Mesothelial cell of epicardium (in vitro differentiated cells): ENCODE measurements at regions not wholly inside any gene's neighbourhood (a gene's known extent, or its start where the extent isn't known, plus 50 kb on each side); places are given as distances from the start of the nearest gene placed in this dataset.

Experiments
- DNase-seq, 2 experiments: peaks; one replicate each; pipeline ENCODE4 v3.0.0; 2021; ENCODE audit warnings: low spot score in 2 of 2; ENCODE audit not compliant: unreplicated experiment in 2 of 2
- H3K27ac Mint-ChIP-seq: 2 replicates; pipeline ENCODE4 v1.8.0; 2021; ENCODE audit warnings: mixed read lengths
- H3K27me3 Mint-ChIP-seq: 2 replicates; pipeline ENCODE4 v1.8.0; 2021; ENCODE audit warnings: low read depth, mixed read lengths
- H3K36me3 Mint-ChIP-seq: 2 replicates; pipeline ENCODE4 v1.8.0; 2021; ENCODE audit warnings: mixed read lengths
- H3K4me1 Mint-ChIP-seq: 2 replicates; pipeline ENCODE4 v1.8.0; 2021; ENCODE audit warnings: mixed read lengths
- H3K4me3 Mint-ChIP-seq: 2 replicates; pipeline ENCODE4 v1.8.0; 2021; ENCODE audit warnings: mild to moderate bottlenecking, moderate library complexity, mixed read lengths
- H3K9me3 Mint-ChIP-seq: 2 replicates; pipeline ENCODE4 v1.8.0; 2021; ENCODE audit warnings: mixed read lengths
- CTCF ChIP-seq: fragments of 200-600 bp; sonication (generic); IDR thresholded peaks from one replicate; pipeline ENCODE4 v1.5.0; 2021; ENCODE audit warnings: antibody characterized with exemption; ENCODE audit not compliant: unreplicated experiment

- Mint-ChIP-seq H3K9me3 (peaks cover 29% of the 10 kb centered on the region), H3K4me1 (no peaks in the 10 kb centered on the region)
These were observed 178.9 kb upstream of the TUSC1 start for GRCh38 chr9:25857147-25857546.

GRCh38 chr9:25850803-25851202, 172.6 kb upstream of the TUSC1 start:
- no peak for DNase-seq
- no peak overlapping the region for H3K27ac Mint-ChIP-seq
- H3K9me3 Mint-ChIP-seq, result peaks cover 46% of the 10 kb centered on the region
- no peaks in the 10 kb centered on the region for H3K27me3 Mint-ChIP-seq
- H3K36me3 Mint-ChIP-seq, result peaks cover 3% of the 10 kb centered on the region
- TF ChIP-seq CTCF, result no peak
- no peak overlapping the region for H3K4me3 Mint-ChIP-seq
- no peaks in the 10 kb centered on the region for H3K4me1 Mint-ChIP-seq

More at GRCh38 chr9:25857147-25857546, 178.9 kb upstream of the TUSC1 start:
- no peak for DNase-seq
- H3K27me3 Mint-ChIP-seq, result no peaks in the 10 kb centered on the region
- no peak overlapping the region for H3K4me3 Mint-ChIP-seq
- peaks cover 3% of the 10 kb centered on the region for H3K36me3 Mint-ChIP-seq
- H3K27ac Mint-ChIP-seq, result no peak overlapping the region
- no peak for TF ChIP-seq CTCF

- peaks cover 17% of the 10 kb centered on the region for H3K9me3 Mint-ChIP-seq
- H3K27ac Mint-ChIP-seq, result no peak overlapping the region
- no peaks in the 10 kb centered on the region for H3K36me3 Mint-ChIP-seq
- H3K4me3 Mint-ChIP-seq, result no peak overlapping the region
- no peaks in the 10 kb centered on the region for H3K27me3 Mint-ChIP-seq
- H3K4me1 Mint-ChIP-seq, result no peaks in the 10 kb centered on the region
- no peak for DNase-seq
- no peak for TF ChIP-seq CTCF
These were observed 167.6 kb upstream of the TUSC1 start for GRCh38 chr9:25845867-25846266.

- Mint-ChIP-seq H3K4me1 (no peaks in the 10 kb centered on the region), H3K27me3 (no peaks in the 10 kb centered on the region), H3K27ac (no peak overlapping the region), H3K36me3 (no peaks in the 10 kb centered on the region), H3K9me3 (peaks cover 19% of the 10 kb centered on the region), H3K4me3 (no peak overlapping the region)
- no peak for TF ChIP-seq CTCF
- DNase-seq, result no peak
These were observed 152.1 kb upstream of the TUSC1 start for GRCh38 chr9:25830381-25830780.

GRCh38 chr9:25827626-25828025, 149.4 kb upstream of the TUSC1 start:
- no peaks in the 10 kb centered on the region for H3K4me1 Mint-ChIP-seq
- H3K9me3 Mint-ChIP-seq, result peaks cover 33% of the 10 kb centered on the region
- no peak for DNase-seq
- H3K27ac Mint-ChIP-seq, result no peak overlapping the region
- TF ChIP-seq CTCF, result no peak
- H3K27me3 Mint-ChIP-seq, result no peaks in the 10 kb centered on the region
- no peak overlapping the region for H3K4me3 Mint-ChIP-seq
- H3K36me3 Mint-ChIP-seq, result no peaks in the 10 kb centered on the region

- TF ChIP-seq CTCF, result no peak
- no peak for DNase-seq
- Mint-ChIP-seq H3K9me3 (peaks cover under 1% of the 10 kb centered on the region), H3K4me1 (peaks cover 18% of the 10 kb centered on the region), H3K36me3 (no peaks in the 10 kb centered on the region), H3K4me3 (no peak overlapping the region), H3K27me3 (no peaks in the 10 kb centered on the region), H3K27ac (no peak overlapping the region)
These were observed 138.2 kb upstream of the TUSC1 start for GRCh38 chr9:25816439-25816838.
